ENCODE measurements at regions not wholly inside any gene's neighbourhood (a gene's known extent, or its start where the extent isn't known, plus 50 kb on each side); places are given as distances from the start of the nearest gene placed in this dataset.
"Not testable (repeated sequence)": the region's sequence is repeated elsewhere in the genome, so short reads cannot be mapped to it uniquely, and the experiment has no call there.

DNA sequence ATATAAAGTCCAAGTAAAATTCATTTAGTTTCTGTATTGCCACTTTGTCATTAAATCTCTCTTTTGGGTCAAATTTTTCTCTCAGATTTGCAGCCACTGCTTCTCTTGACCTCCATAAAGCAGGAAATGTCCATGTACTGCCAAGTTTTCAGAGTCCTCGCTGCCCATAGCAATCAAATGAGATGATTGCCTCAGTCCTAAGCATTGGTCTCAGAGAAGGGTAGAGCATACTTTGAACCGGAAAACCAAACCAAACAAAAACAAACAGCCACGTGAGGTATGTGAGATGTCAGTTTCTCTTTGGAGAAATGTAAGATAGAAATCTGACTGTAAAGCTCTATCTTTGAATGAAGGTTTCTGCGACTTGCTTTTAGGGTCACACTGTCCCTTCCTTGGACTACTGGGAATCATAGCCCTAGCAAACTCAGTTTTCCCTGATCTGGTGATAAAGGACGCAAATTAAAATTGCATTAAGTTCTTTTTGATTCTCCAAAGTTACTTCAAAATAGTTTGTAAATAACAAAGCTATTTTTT is 505.4 kb upstream of the CITED2 start:
- no peak for DNase-seq

GRCh38 chr6:139879241-139879640 is 504.8 kb upstream of the CITED2 start:
- not testable (repeated sequence) for DNase-seq

- no peak for DNase-seq
Observed at GRCh38 chr6:139877828-139878405, 503.5 kb upstream of the CITED2 start.

DNA sequence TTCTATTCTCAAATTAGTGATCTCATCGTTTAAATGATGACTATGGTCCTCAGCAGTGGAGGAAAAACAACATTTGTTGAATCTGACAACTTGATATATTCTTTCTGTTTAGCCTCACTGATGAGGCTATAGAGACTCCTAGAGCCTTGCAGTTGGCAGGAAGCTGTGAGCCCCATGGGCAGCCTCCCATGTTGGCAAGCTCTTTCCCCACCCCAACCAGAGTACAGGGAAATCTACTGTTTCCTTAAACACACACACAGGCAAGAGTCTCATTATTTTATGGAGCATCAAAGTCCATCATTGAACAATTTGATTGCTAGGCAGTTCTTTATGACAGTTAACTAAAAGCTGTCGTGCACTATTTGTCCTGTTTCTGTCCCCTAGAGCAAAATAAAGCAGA is 498.2 kb upstream of the CITED2 start:
- DNase-seq, result no peak

DNA sequence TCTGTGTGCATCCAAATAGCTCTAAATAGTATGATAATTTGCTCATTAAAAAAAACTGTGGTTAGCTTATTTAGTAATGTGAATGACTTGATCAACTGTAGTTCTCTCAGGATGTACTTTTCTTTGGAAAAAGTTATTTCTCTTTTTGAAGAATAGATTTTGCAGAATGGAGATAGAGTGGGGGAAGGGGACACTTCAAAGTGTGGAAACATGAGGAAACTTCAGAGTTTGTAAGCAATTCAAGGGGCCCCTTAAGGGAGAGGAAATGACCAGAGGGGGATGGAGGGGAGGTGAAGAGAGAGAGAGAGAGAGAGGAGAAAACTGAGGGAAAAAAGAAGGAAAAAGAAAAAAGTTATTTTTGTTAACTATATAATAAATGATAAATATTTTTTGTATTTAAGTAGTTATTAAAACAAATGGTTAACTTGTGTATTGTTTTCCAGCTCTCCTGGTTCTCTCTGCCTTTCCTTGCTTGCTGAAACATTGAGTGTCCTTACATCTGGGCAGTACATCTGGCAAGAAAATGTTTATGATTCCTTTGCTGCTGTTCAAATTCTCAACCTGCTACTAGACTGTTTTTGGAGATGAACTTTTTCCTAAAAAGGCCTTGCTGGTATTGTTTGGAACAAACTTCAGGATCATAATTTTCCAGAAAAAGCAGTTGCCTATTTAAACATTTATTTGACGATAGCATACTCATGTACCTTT is 497.5 kb upstream of the CITED2 start:
- DNase-seq, result no peak

GRCh38 chr6:139871165-139871710 is 496.8 kb upstream of the CITED2 start:
- no peak for DNase-seq

DNA sequence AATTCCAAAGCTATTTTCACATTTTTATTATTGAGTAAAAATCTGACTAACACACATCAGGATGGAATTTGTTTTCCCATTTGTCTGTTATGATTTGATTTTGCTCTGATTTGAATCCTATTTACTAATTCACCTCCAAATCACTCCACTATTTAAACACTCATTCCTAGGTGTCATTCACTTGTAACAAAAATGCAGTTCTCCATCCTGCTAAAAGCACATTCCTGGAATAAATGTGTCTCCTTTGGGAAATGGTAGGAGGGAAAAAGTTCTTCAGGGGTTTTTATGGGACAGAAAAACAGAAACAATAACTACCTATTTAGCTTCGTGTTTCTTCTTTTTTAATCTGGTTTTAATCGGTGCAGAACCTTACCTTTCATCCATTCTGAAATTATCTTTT is 494.1 kb upstream of the CITED2 start:
- no peak for DNase-seq

DNA sequence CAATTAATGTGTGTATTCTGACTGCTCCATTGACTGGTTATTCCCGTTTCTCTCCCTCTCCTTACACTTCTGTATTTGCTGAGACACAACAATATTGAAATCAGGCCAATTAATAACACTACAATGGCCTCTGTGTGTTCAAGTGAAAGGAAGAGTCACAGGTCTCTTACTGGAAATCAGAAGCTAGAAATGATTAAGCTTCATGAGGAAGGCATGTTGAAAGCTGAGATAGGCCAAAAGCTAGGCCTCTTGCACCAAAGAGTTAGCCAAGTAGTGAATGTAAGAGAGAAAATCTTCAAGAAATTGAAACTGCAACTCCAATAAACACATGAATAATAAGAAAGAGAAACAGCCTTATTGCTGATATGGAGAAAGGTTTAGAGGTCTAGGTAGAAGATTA is 489.5 kb upstream of the CITED2 start:
- DNase-seq, result no peak

- no peak for DNase-seq
Observed at GRCh38 chr6:139863346-139863745, 488.9 kb upstream of the CITED2 start.

- DNase-seq, result no peak
Observed at GRCh38 chr6:139862311-139862710, 487.9 kb upstream of the CITED2 start.

DNA sequence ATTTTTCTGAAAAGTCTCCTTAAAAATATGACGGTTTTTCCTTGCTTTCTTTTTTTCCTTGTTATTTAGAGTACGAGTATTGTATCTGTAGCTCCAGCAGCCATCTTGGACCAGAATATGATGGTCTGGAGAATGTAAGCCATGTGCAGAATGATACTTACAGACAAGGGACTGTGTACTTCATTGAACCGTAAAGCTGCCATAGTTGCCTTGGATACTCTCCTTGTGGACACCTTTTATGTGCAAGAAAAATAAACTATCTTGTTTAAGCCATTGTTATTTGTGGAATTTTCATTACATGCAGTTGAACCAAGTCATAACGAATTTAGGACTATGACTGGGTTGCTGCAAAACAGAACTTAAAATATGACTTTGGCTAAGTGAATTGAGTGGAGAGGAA is 485.8 kb upstream of the CITED2 start:
- no peak for DNase-seq

DNA sequence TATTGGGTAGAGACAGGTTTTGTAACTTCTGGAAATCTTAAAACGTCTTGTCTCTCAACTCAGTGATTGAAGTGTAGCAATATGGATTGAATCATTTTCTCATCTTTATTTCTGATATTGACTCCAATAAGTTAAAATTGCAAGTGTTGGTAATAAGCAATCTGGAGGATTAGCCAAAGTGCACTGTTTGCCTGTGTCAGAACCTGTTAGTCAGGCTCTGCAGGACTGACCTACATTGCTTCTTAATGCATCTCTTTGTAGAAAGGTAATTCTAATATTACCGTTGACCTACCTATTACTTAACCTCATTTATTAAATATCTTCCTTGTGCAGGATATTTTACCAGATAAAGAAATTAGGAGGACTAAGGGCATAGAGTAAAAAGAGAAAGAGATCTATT is 484.0 kb upstream of the CITED2 start:
- DNase-seq, result no peak

- DNase-seq, result no peak
Observed at GRCh38 chr6:139857143-139857542, 482.7 kb upstream of the CITED2 start.

DNA sequence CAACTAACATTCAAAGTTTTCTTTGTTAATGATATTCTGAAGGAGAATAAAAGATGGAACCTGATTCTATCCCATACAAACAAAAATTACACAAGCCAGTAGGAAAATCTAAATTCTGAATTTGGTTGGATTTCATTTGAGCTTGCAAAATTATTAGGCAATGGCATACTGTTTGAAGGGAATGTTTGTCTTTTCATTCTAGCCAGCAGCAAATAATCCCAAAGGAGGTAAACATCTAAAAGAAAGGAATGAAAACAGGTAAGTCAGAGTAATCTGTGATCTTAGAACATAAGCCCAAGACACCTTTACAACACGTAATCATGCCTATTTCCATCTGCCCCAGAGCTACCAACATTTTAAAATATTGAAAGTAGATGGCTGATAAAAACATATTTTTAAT is 482.1 kb upstream of the CITED2 start:
- DNase-seq, result no peak

DNA sequence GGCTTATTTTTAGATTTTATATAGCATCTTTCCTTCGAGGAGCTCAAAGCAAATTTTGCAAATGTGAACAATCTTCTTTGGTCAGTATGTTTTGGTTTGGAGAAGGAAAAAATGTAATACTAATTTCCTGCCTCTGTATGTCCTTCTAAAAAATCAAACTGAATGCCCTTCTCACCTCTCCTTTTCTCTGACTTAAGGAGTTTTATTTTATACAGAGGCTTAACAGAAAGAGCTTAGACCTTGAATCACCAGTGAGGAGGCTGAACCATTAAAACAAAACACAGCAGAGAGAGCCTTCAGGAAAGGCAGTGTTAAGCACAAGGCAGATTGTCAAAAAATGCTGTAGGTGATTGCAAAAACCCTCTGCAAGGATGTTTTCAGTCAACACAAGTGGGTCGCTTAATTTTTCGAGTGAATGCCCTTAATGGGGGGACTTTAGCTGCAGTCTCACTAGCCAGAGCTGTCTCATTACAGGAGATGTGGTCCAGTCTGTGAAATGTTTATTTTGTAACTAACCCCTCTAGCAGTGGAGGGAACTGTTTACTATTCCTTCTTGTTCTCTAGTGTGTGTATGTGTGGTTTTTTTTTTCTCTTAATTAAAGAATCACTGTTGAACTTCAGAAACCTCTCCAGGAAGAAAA is 481.3 kb upstream of the CITED2 start:
- DNase-seq, result no peak

- no peak for DNase-seq
Observed at GRCh38 chr6:139853302-139853992, 479.0 kb upstream of the CITED2 start.

DNA sequence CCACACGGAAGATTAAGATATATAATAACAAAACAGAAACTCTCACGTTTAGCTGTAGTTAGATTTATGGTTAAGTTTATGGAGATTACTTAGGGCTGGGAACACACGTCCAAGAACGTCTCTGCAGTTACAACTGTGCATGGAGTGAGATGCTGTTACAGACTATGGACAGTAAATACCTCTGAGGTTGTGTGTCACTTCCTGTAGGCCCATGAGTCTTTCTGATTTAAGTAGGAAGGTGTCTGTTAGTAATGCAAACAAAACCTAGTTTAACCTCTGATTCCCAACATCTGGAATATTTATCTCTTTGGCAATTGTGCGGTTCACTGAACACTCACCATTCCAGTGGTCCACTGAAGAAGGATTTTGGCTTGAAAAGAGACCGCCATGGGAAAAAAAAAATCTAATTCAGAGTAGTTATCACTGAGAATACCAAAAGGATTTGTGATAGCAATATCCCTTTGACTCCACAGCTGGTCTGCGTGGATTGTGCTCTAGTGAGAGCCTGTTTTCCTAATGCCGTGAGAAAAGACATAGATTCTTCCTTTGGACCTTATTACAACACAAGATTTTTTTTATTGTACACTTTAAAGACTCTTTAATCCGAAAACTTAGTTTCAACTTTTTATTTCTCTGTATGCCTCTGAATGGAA is 478.2 kb upstream of the CITED2 start:
- DNase-seq, result no peak

DNA sequence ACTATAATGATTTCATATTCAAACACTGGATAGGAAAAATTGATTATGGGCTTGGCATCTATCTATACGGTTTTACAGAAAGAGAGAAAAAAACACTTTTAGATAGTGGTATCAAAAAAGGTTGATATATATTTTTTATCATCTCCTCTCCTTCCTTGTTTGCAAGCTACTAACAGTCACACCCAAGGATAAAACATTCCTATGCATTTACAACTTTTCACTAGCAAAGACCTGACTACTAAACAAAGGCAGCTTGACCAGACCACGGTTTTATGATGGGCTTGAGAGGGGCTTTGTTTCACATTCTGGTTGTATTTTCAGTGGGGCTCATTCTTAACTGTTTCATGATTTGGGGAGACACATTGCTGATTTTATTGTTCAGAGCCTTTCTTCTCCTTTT is 477.6 kb upstream of the CITED2 start:
- DNase-seq, result no peak

DNA sequence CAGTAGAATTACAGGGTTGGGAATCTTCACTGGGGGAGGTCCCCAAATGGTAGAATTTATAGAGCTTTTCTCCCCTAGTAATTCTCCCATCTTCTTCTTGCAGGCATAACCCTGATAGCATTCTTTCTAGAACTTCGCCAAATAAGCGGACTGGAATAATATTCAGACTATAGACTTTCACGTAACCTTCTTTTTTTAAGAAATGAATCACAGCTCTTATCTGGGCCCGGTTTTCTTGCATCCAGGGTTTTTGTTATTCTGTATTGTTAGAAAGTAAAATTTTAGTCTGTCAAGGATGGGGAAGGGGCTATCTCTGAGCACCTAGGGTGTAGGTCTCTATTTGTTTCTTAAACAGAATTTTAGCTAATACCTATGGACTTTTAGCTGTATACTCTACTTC is 476.8 kb upstream of the CITED2 start:
- DNase-seq, result no peak

- DNase-seq, result no peak
Observed at GRCh38 chr6:139850512-139850911, 476.1 kb upstream of the CITED2 start.

DNA sequence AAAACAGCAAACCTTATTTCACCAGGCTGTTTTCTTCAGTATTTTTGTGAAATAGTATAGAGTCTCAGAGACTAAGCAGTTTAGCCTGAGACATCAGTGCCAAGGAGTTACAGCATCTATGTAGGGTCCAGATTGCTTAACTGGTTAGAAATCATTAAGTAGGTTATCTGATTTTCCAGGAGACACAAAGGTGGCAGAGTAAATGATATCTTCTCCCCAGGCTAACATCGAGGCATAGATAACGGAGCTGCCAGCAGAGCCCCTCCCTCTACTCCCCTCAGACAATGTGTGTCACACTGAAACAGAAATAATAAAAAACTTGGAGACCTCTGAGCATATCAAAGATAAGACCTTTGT is 473.0 kb upstream of the CITED2 start:
- no peak for DNase-seq

DNA sequence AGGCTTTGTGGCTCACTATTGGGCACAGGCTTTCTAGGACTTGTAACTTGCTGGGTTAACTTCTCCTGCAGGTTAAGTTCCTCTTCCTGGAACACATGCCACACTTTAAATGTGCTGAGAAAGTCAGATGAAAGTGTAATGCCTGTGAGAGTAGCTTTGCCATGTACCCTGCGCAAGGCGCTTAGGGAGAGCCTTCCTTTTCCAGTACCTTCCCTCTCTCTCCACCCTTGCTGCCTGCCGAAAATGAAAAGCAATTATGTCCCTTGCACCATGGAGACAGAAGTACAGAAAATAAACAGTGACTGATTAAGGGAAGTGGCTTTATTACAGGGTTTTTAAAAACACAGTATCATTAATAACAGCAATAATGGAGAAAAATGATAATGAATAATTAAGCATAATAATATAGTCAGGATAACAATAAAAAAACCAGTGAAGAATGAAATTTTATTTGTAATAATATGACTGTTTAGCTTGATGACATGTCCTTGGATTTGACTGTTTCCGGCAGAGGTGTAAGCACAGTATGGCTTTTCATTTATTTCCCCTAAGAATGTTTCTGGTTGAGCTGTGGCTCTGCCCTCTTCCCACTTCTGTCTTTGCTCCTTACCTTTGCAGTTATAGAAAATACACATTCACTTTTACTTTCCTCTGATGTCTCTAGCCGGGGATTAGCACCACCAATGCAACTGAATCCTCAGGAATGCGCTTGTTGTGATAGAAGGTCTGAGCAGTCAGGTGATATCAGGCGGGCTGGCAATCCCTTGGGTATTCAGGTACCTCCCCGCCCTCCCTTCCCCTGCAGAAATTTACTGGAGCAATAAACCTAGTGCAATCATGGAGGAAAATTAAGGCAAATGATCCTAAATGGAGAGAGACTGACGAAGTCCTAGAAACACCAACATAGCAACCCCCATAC is 472.3 kb upstream of the CITED2 start:
- no peak for DNase-seq

All from stimulated activated CD4-positive, alpha-beta T cell treated with anti-CD3 and anti-CD28 coated beads, Interleukin-15, amount 100 ng/mL, for 24 hours (primary cell).